ENCODE measurements at regions not wholly inside any gene's neighbourhood (a gene's known extent, or its start where the extent isn't known, plus 50 kb on each side); places are given as distances from the start of the nearest gene placed in this dataset.

DNA sequence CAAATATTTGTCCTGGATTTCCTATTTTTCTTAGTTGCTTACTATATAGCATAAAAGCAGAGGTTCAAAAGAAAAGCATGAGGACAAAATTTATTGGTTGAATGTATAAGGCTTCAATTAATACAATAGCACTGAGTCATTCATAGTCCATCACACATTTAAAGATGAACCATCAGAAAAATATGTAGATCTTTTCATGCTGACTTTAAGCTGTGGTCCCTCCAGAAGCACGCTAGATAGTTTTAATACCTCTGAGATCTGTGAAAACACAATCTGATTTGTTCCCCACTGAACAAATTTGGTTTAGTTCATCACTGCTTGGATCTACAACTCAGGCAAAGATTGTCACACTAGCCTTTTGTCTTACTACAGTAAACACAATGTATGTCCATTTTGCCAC is 377.2 kb upstream of the ANXA10 start:
- Histone ChIP-seq H3K27ac (ENCODE audit: low read length) (no peak overlapping the region), H3K36me3 (ENCODE audit: control insufficient read depth, insufficient read depth, low read length) (no peaks in the 10 kb centered on the region), H3K9me3 (ENCODE audit: control insufficient read depth, insufficient read depth, low read depth, low read length) (no peaks in the 10 kb centered on the region), H3K4me3 (ENCODE audit: low read depth in 2 of 2, low read length in 2 of 2) (no peak overlapping the region), H3K27me3 (ENCODE audit: control insufficient read depth, insufficient read depth, low read length) (no peaks in the 10 kb centered on the region), H3K4me1 (ENCODE audit: control insufficient read depth, insufficient read depth, low read length) (no peaks in the 10 kb centered on the region)
- intact Hi-C loops (cut with micrococcal nuclease; ENCODE audit: unreplicated experiment), result no loop called here
- ChIA-PET CTCF (no interaction called here), POLR2A (no interaction called here)
- no peak for ATAC-seq
- BruUV-seq (replicated peaks), result no TSS peak
- TF ChIP-seq POLR2AphosphoS5 (IDR thresholded peaks at IDR 0.05; ENCODE audit: low read depth, low read length) (no peak), SIN3A (IDR thresholded peaks at IDR 0.05; ENCODE audit: borderline replicate concordance, insufficient read depth, low read depth, low read length) (no peak), TCF7L2 (IDR thresholded peaks at IDR 0.05; ENCODE audit: low read depth, low read length) (no peak)
- TF ChIP-seq, protein P1, sequence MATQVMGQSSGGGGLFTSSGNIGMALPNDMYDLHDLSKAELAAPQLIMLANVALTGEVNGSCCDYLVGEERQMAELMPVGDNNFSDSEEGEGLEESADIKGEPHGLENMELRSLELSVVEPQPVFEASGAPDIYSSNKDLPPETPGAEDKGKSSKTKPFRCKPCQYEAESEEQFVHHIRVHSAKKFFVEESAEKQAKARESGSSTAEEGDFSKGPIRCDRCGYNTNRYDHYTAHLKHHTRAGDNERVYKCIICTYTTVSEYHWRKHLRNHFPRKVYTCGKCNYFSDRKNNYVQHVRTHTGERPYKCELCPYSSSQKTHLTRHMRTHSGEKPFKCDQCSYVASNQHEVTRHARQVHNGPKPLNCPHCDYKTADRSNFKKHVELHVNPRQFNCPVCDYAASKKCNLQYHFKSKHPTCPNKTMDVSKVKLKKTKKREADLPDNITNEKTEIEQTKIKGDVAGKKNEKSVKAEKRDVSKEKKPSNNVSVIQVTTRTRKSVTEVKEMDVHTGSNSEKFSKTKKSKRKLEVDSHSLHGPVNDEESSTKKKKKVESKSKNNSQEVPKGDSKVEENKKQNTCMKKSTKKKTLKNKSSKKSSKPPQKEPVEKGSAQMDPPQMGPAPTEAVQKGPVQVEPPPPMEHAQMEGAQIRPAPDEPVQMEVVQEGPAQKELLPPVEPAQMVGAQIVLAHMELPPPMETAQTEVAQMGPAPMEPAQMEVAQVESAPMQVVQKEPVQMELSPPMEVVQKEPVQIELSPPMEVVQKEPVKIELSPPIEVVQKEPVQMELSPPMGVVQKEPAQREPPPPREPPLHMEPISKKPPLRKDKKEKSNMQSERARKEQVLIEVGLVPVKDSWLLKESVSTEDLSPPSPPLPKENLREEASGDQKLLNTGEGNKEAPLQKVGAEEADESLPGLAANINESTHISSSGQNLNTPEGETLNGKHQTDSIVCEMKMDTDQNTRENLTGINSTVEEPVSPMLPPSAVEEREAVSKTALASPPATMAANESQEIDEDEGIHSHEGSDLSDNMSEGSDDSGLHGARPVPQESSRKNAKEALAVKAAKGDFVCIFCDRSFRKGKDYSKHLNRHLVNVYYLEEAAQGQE (IDR thresholded peaks at IDR 0.05; ENCODE audit: insufficient read depth in 1 of 2, low read depth in 2 of 2, low read length in 1 of 2), result no peak
- TF ChIP-seq, protein P2, sequence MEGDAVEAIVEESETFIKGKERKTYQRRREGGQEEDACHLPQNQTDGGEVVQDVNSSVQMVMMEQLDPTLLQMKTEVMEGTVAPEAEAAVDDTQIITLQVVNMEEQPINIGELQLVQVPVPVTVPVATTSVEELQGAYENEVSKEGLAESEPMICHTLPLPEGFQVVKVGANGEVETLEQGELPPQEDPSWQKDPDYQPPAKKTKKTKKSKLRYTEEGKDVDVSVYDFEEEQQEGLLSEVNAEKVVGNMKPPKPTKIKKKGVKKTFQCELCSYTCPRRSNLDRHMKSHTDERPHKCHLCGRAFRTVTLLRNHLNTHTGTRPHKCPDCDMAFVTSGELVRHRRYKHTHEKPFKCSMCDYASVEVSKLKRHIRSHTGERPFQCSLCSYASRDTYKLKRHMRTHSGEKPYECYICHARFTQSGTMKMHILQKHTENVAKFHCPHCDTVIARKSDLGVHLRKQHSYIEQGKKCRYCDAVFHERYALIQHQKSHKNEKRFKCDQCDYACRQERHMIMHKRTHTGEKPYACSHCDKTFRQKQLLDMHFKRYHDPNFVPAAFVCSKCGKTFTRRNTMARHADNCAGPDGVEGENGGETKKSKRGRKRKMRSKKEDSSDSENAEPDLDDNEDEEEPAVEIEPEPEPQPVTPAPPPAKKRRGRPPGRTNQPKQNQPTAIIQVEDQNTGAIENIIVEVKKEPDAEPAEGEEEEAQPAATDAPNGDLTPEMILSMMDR (IDR thresholded peaks at IDR 0.05), result no peak
- in situ Hi-C loops (cut with HindIII; ENCODE audit: low pct_unique_long_range_greater_than_20kb, low sequenced_read_pairs), result no loop called here
- no peak for DNase-seq (ENCODE audit: low read depth, low spot score)

DNA sequence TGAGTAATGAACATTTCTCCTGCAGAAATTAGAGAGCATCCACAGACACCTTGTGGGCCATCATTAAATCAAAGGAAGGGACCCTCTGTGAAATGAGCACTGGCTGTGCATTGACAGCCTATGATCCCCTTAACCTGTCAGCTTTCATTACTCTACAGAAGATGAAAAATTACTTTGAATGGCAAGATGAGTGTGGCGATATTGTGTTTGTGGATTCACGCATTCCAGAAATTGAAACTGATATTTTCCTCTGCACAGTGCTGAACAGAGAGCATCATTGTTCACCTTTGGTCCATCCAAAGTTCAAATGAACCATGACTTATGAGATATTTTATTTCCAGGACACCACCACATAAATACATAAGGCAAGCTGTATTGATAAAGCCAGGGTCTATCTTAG is 374.8 kb upstream of the ANXA10 start:
- POLR2A ChIA-PET, result no interaction called here
- no peak overlapping the region for H3K4me3 ChIP-seq (ENCODE audit: low read depth in 2 of 2, low read length in 2 of 2)
- no peak overlapping the region for H3K27ac ChIP-seq (ENCODE audit: low read length)
- H3K27me3 ChIP-seq (ENCODE audit: control insufficient read depth, insufficient read depth, low read length), result no peaks in the 10 kb centered on the region
- in situ Hi-C loops (cut with HindIII; ENCODE audit: low pct_unique_long_range_greater_than_20kb, low sequenced_read_pairs), result no loop called here
- ATAC-seq (no peak), DNase-seq (ENCODE audit: low read depth, low spot score) (no peak)
- H3K9me3 ChIP-seq (ENCODE audit: control insufficient read depth, insufficient read depth, low read depth, low read length), result no peaks in the 10 kb centered on the region
- CTCF ChIA-PET, result no interaction called here
- H3K36me3 ChIP-seq (ENCODE audit: control insufficient read depth, insufficient read depth, low read length), result no peaks in the 10 kb centered on the region
- intact Hi-C loops (cut with micrococcal nuclease; ENCODE audit: unreplicated experiment), result no loop called here
- H3K4me1 ChIP-seq (ENCODE audit: control insufficient read depth, insufficient read depth, low read length), result no peaks in the 10 kb centered on the region
- TF ChIP-seq, protein P1 (IDR thresholded peaks at IDR 0.05; ENCODE audit: insufficient read depth in 1 of 2, low read depth in 2 of 2, low read length in 1 of 2), result no peak
- TF ChIP-seq, protein P2 (IDR thresholded peaks at IDR 0.05), result no peak
- TF ChIP-seq POLR2AphosphoS5 (IDR thresholded peaks at IDR 0.05; ENCODE audit: low read depth, low read length) (no peak), SIN3A (IDR thresholded peaks at IDR 0.05; ENCODE audit: borderline replicate concordance, insufficient read depth, low read depth, low read length) (no peak), TCF7L2 (IDR thresholded peaks at IDR 0.05; ENCODE audit: low read depth, low read length) (no peak)
- BruUV-seq (replicated peaks), result no TSS peak

Data from Panc1 (cell line).